ENCODE measurements at regions not wholly inside any gene's neighbourhood (a gene's known extent, or its start where the extent isn't known, plus 50 kb on each side); places are given as distances from the start of the nearest gene placed in this dataset.

GRCh38 chr4:79213010-79213409, 112.9 kb downstream of the NAA11 start:
- no peak for DNase-seq
- Mint-ChIP-seq H3K36me3 (ENCODE audit: low read depth) (no peaks in the 10 kb centered on the region), H3K4me3 (no peak overlapping the region), H3K27ac (no peak overlapping the region), H3K4me1 (ENCODE audit: low read depth) (no peaks in the 10 kb centered on the region), H3K9me3 (no peaks in the 10 kb centered on the region), H3K27me3 (no peaks in the 10 kb centered on the region)
- H3K4me3 ChIP-seq (ENCODE audit: low read length), result no peak overlapping the region
- no peak for TF ChIP-seq CTCF (IDR thresholded peaks at IDR 0.05)
- ATAC-seq (ENCODE audit: poor library complexity), result no peak
- no peak overlapping the region for H3K27ac ChIP-seq (ENCODE audit: low read depth in 1 of 2, low read length in 2 of 2)
- H3K4me1 ChIP-seq (ENCODE audit: insufficient read depth, low read length), result no peaks in the 10 kb centered on the region
- ChIA-PET POLR2A (no interaction called here), CTCF (no interaction called here)
- intact Hi-C loops (cut with DNase I, micrococcal nuclease), result no loop called here
- H3K27me3 ChIP-seq (ENCODE audit: control insufficient read depth in 1 of 2, insufficient read depth in 2 of 2, low read length in 2 of 2), result no peaks in the 10 kb centered on the region
- H3K9me3 ChIP-seq (ENCODE audit: control insufficient read depth in 1 of 2, insufficient read depth in 1 of 2, low read length in 2 of 2), result no peaks in the 10 kb centered on the region
- H3K36me3 ChIP-seq (ENCODE audit: insufficient read depth, low read length), result no peaks in the 10 kb centered on the region

- no peak overlapping the region for H3K4me3 Mint-ChIP-seq
- no peak for TF ChIP-seq CTCF (IDR thresholded peaks at IDR 0.05)
- Histone ChIP-seq H3K27me3 (ENCODE audit: control insufficient read depth in 1 of 2, insufficient read depth in 2 of 2, low read length in 2 of 2) (no peaks in the 10 kb centered on the region), H3K9me3 (ENCODE audit: control insufficient read depth in 1 of 2, insufficient read depth in 1 of 2, low read length in 2 of 2) (no peaks in the 10 kb centered on the region), H3K4me3 (ENCODE audit: low read length) (no peak overlapping the region), H3K4me1 (ENCODE audit: insufficient read depth, low read length) (no peaks in the 10 kb centered on the region), H3K36me3 (ENCODE audit: insufficient read depth, low read length) (no peaks in the 10 kb centered on the region), H3K27ac (ENCODE audit: low read depth in 1 of 2, low read length in 2 of 2) (no peak overlapping the region)
- H3K36me3 Mint-ChIP-seq (ENCODE audit: low read depth), result no peaks in the 10 kb centered on the region
- ATAC-seq (ENCODE audit: poor library complexity) (no peak), DNase-seq (no peak)
- ChIA-PET POLR2A (no interaction called here), CTCF (no interaction called here)
- H3K27me3 Mint-ChIP-seq, result no peaks in the 10 kb centered on the region
- no peak overlapping the region for H3K27ac Mint-ChIP-seq
- intact Hi-C loops (cut with DNase I, micrococcal nuclease), result no loop called here
- no peaks in the 10 kb centered on the region for H3K9me3 Mint-ChIP-seq
- no peaks in the 10 kb centered on the region for H3K4me1 Mint-ChIP-seq (ENCODE audit: low read depth)
Observed at GRCh38 chr4:79212311-79212710, 113.5 kb downstream of the NAA11 start.

- Histone ChIP-seq H3K4me1 (ENCODE audit: insufficient read depth, low read length) (no peaks in the 10 kb centered on the region), H3K27me3 (ENCODE audit: control insufficient read depth in 1 of 2, insufficient read depth in 2 of 2, low read length in 2 of 2) (no peaks in the 10 kb centered on the region), H3K27ac (ENCODE audit: low read depth in 1 of 2, low read length in 2 of 2) (no peak overlapping the region), H3K36me3 (ENCODE audit: insufficient read depth, low read length) (no peaks in the 10 kb centered on the region), H3K4me3 (ENCODE audit: low read length) (no peak overlapping the region), H3K9me3 (ENCODE audit: control insufficient read depth in 1 of 2, insufficient read depth in 1 of 2, low read length in 2 of 2) (no peaks in the 10 kb centered on the region)
- DNase-seq (no peak), ATAC-seq (ENCODE audit: poor library complexity) (no peak)
- intact Hi-C loops (cut with DNase I, micrococcal nuclease), result no loop called here
- Mint-ChIP-seq H3K4me1 (ENCODE audit: low read depth) (no peaks in the 10 kb centered on the region), H3K27me3 (no peaks in the 10 kb centered on the region), H3K4me3 (no peak overlapping the region), H3K36me3 (ENCODE audit: low read depth) (no peaks in the 10 kb centered on the region), H3K9me3 (peaks cover under 1% of the 10 kb centered on the region), H3K27ac (no peak overlapping the region)
- POLR2A ChIA-PET, result no interaction called here
- no peak for TF ChIP-seq CTCF (IDR thresholded peaks at IDR 0.05)
- CTCF ChIA-PET, result no interaction called here
Observed at GRCh38 chr4:79211490-79211889, 114.4 kb downstream of the NAA11 start.
